ENCODE measurements at regions not wholly inside any gene's neighbourhood (a gene's known extent, or its start where the extent isn't known, plus 50 kb on each side); places are given as distances from the start of the nearest gene placed in this dataset.

- ATAC-seq: no peak
- Mint-ChIP-seq H3K9me3 (peaks cover 8% of the 10 kb centered on the region), H3K36me3 (no peaks in the 10 kb centered on the region), H3K4me1 (ENCODE audit: low read depth in 2 of 2) (no peaks in the 10 kb centered on the region), H3K27me3 (no peaks in the 10 kb centered on the region), H3K4me3 (no peak overlapping the region), H3K27ac (no peak overlapping the region)
- DNase-seq (ENCODE audit: low spot score): no peak
Observed at GRCh38 chr4:126733301-126733700, 899.5 kb upstream of the INTU start.

- ATAC-seq: no peak
- DNase-seq (ENCODE audit: low spot score): no peak
- Mint-ChIP-seq H3K27ac (no peak overlapping the region), H3K9me3 (peaks cover 8% of the 10 kb centered on the region), H3K27me3 (no peaks in the 10 kb centered on the region), H3K4me1 (ENCODE audit: low read depth in 2 of 2) (no peaks in the 10 kb centered on the region), H3K36me3 (no peaks in the 10 kb centered on the region), H3K4me3 (no peak overlapping the region)
Observed at GRCh38 chr4:126734465-126734864, 898.3 kb upstream of the INTU start.

- Mint-ChIP-seq H3K4me3 (no peak overlapping the region), H3K27me3 (no peaks in the 10 kb centered on the region), H3K36me3 (no peaks in the 10 kb centered on the region), H3K9me3 (peaks cover 9% of the 10 kb centered on the region), H3K27ac (no peak overlapping the region), H3K4me1 (ENCODE audit: low read depth in 2 of 2) (no peaks in the 10 kb centered on the region)
- ATAC-seq (no peak), DNase-seq (ENCODE audit: low spot score) (no peak)
Observed at GRCh38 chr4:126735294-126736132, 897.2 kb upstream of the INTU start.

- H3K9me3 Mint-ChIP-seq: peaks cover 10% of the 10 kb centered on the region
- no peaks in the 10 kb centered on the region for H3K27me3 Mint-ChIP-seq
- no peak for DNase-seq (ENCODE audit: low spot score)
- no peak overlapping the region for H3K27ac Mint-ChIP-seq
- ATAC-seq: no peak
- H3K4me1 Mint-ChIP-seq (ENCODE audit: low read depth in 2 of 2): no peaks in the 10 kb centered on the region
- H3K4me3 Mint-ChIP-seq: no peak overlapping the region
- H3K36me3 Mint-ChIP-seq: no peaks in the 10 kb centered on the region
Observed at GRCh38 chr4:126736133-126736518, 896.6 kb upstream of the INTU start.

GRCh38 chr4:126737899-126738526 is 894.7 kb upstream of the INTU start:
- no peak overlapping the region for H3K27ac Mint-ChIP-seq
- H3K36me3 Mint-ChIP-seq: no peaks in the 10 kb centered on the region
- DNase-seq (ENCODE audit: low spot score) (no peak), ATAC-seq (no peak)
- peaks cover 10% of the 10 kb centered on the region for H3K9me3 Mint-ChIP-seq
- no peaks in the 10 kb centered on the region for H3K27me3 Mint-ChIP-seq
- H3K4me1 Mint-ChIP-seq (ENCODE audit: low read depth in 2 of 2): no peaks in the 10 kb centered on the region
- H3K4me3 Mint-ChIP-seq: no peak overlapping the region

- no peak for ATAC-seq
Observed at GRCh38 chr4:126738527-126738923, 894.2 kb upstream of the INTU start.

GRCh38 chr4:126738926-126739325 is 893.8 kb upstream of the INTU start:
- H3K4me3 Mint-ChIP-seq: no peak overlapping the region
- H3K36me3 Mint-ChIP-seq: no peaks in the 10 kb centered on the region
- peaks cover 14% of the 10 kb centered on the region for H3K9me3 Mint-ChIP-seq
- no peaks in the 10 kb centered on the region for H3K27me3 Mint-ChIP-seq
- no peak overlapping the region for H3K27ac Mint-ChIP-seq
- no peak for DNase-seq (ENCODE audit: low spot score)
- no peak for ATAC-seq
- H3K4me1 Mint-ChIP-seq (ENCODE audit: low read depth in 2 of 2): no peaks in the 10 kb centered on the region

More at GRCh38 chr4:126738527-126738923, 894.2 kb upstream of the INTU start:
- Mint-ChIP-seq H3K27ac (no peak overlapping the region), H3K4me3 (no peak overlapping the region), H3K9me3 (peaks cover 10% of the 10 kb centered on the region), H3K27me3 (no peaks in the 10 kb centered on the region), H3K4me1 (ENCODE audit: low read depth in 2 of 2) (no peaks in the 10 kb centered on the region), H3K36me3 (no peaks in the 10 kb centered on the region)
- DNase-seq (ENCODE audit: low spot score): no peak

- no peak for ATAC-seq
- Mint-ChIP-seq H3K36me3 (no peaks in the 10 kb centered on the region), H3K27ac (no peak overlapping the region), H3K4me3 (no peak overlapping the region), H3K4me1 (ENCODE audit: low read depth in 2 of 2) (no peaks in the 10 kb centered on the region), H3K9me3 (peaks cover 14% of the 10 kb centered on the region), H3K27me3 (no peaks in the 10 kb centered on the region)
- no peak for DNase-seq (ENCODE audit: low spot score)
Observed at GRCh38 chr4:126740687-126741086, 892.1 kb upstream of the INTU start.

GRCh38 chr4:126742048-126742447 is 890.7 kb upstream of the INTU start:
- peaks cover 14% of the 10 kb centered on the region for H3K9me3 Mint-ChIP-seq
- H3K36me3 Mint-ChIP-seq: no peaks in the 10 kb centered on the region
- H3K27me3 Mint-ChIP-seq: no peaks in the 10 kb centered on the region
- no peaks in the 10 kb centered on the region for H3K4me1 Mint-ChIP-seq (ENCODE audit: low read depth in 2 of 2)
- ATAC-seq (no peak), DNase-seq (ENCODE audit: low spot score) (no peak)
- H3K27ac Mint-ChIP-seq: no peak overlapping the region
- H3K4me3 Mint-ChIP-seq: no peak overlapping the region

GRCh38 chr4:126742885-126743284 is 889.9 kb upstream of the INTU start:
- ATAC-seq (no peak), DNase-seq (ENCODE audit: low spot score) (no peak)
- H3K9me3 Mint-ChIP-seq: peaks cover 8% of the 10 kb centered on the region
- no peak overlapping the region for H3K4me3 Mint-ChIP-seq
- H3K36me3 Mint-ChIP-seq: no peaks in the 10 kb centered on the region
- H3K27me3 Mint-ChIP-seq: no peaks in the 10 kb centered on the region
- no peak overlapping the region for H3K27ac Mint-ChIP-seq
- H3K4me1 Mint-ChIP-seq (ENCODE audit: low read depth in 2 of 2): no peaks in the 10 kb centered on the region

GRCh38 chr4:126748736-126749135 is 884.0 kb upstream of the INTU start:
- ATAC-seq (no peak), DNase-seq (ENCODE audit: low spot score) (no peak)
- H3K27ac Mint-ChIP-seq: no peak overlapping the region
- no peaks in the 10 kb centered on the region for H3K4me1 Mint-ChIP-seq (ENCODE audit: low read depth in 2 of 2)
- H3K9me3 Mint-ChIP-seq: peaks cover 12% of the 10 kb centered on the region
- no peaks in the 10 kb centered on the region for H3K36me3 Mint-ChIP-seq
- no peak overlapping the region for H3K4me3 Mint-ChIP-seq
- no peaks in the 10 kb centered on the region for H3K27me3 Mint-ChIP-seq

GRCh38 chr4:126750723-126751122 is 882.0 kb upstream of the INTU start:
- ATAC-seq: no peak

GRCh38 chr4:126752126-126752525 is 880.6 kb upstream of the INTU start:
- DNase-seq (ENCODE audit: low spot score) (no peak), ATAC-seq (no peak)
- peaks cover 10% of the 10 kb centered on the region for H3K9me3 Mint-ChIP-seq
- H3K4me3 Mint-ChIP-seq: no peak overlapping the region
- no peaks in the 10 kb centered on the region for H3K36me3 Mint-ChIP-seq
- no peaks in the 10 kb centered on the region for H3K27me3 Mint-ChIP-seq
- H3K27ac Mint-ChIP-seq: no peak overlapping the region
- H3K4me1 Mint-ChIP-seq (ENCODE audit: low read depth in 2 of 2): no peaks in the 10 kb centered on the region

More at GRCh38 chr4:126750723-126751122, 882.0 kb upstream of the INTU start:
- Mint-ChIP-seq H3K4me1 (ENCODE audit: low read depth in 2 of 2) (no peaks in the 10 kb centered on the region), H3K27ac (no peak overlapping the region), H3K9me3 (peaks cover 10% of the 10 kb centered on the region), H3K36me3 (no peaks in the 10 kb centered on the region), H3K4me3 (no peak overlapping the region), H3K27me3 (no peaks in the 10 kb centered on the region)
- DNase-seq (ENCODE audit: low spot score): no peak

- Mint-ChIP-seq H3K27ac (no peak overlapping the region), H3K4me1 (ENCODE audit: low read depth in 2 of 2) (no peaks in the 10 kb centered on the region), H3K9me3 (peaks cover 10% of the 10 kb centered on the region), H3K4me3 (no peak overlapping the region), H3K27me3 (no peaks in the 10 kb centered on the region), H3K36me3 (no peaks in the 10 kb centered on the region)
- no peak for DNase-seq (ENCODE audit: low spot score)
- ATAC-seq: no peak
Observed at GRCh38 chr4:126752702-126753101, 880.1 kb upstream of the INTU start.

Measured in natural killer cell treated with Interleukin-12 subunit alpha and Interleukin-12 subunit beta and Interleukin-15 and Interleukin-18, amount 100 ng/mL, for 72 hours (primary cell).